ENCODE measurements at regions not wholly inside any gene's neighbourhood (a gene's known extent, or its start where the extent isn't known, plus 50 kb on each side); places are given as distances from the start of the nearest gene placed in this dataset.
"Not testable (repeated sequence)": the region's sequence is repeated elsewhere in the genome, so short reads cannot be mapped to it uniquely, and the experiment has no call there.

GRCh38 chr13:44746690-44747089, 170.6 kb upstream of the TSC22D1 start:
- DNase-seq: no peak

- DNase-seq: no peak
Observed at GRCh38 chr13:44744880-44745633, 168.9 kb upstream of the TSC22D1 start.

DNA sequence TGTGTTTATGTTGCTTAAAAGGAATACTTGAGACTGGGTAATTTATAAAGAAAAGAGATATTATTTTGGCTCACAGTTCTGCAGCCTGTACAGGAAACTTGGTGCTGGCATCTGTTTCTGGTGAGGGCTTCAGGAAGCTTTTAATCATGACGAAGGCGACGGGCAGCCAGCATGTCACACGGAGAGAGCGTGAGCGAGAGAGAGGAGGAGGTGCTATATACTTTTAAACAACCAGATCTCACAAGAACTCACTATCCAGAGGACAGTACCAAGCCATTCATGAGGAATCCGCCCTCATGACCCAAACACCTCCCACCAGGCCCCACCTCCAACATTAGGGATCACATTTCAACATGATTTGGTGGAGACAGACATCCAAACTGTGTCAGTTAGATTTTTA, 163.4 kb upstream of the TSC22D1 start:
- DNase-seq: no peak

- no peak for DNase-seq
Observed at GRCh38 chr13:44739120-44739519, 163.0 kb upstream of the TSC22D1 start.

DNA sequence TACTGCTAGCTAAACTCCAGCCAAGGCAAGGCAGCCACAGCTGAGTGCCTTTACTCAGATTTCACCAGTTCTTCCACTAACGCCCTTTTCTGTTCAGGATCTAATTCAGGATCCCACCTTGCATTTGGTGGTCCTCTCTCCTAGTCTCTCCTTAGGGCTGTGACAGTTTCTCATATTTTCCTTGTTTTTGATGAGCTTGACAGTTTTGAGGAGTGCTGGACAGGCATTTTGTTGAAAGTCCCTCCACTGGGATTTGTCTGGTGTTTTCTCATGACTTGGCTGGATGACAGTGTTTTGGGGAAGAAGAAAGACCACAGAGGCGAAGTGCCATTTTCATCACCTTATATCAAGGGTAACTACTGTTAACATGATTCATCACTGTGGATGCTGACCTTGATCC, 162.3 kb upstream of the TSC22D1 start:
- no peak for DNase-seq

DNA sequence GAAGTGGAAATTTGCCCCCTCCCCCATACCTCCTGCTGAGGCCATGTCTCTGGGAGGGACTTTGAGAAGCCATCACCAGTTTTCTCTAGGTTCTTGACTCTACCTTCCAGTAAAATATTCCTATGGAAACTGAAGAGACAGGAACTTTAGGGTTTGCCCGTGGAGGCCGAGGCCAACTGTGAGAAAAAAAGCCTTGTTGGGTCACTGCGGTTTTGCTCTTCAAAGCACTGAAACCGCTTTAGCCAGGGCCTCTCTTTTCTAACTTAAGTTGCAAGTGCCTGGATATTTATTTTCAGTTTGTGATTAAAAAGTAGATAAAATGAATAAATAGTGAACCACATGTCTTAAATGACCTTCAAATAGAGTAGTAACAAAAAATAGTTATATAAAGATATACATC, 159.7 kb upstream of the TSC22D1 start:
- no peak for DNase-seq

- no peak for DNase-seq
Observed at GRCh38 chr13:44734201-44734707, 158.1 kb upstream of the TSC22D1 start.

DNA sequence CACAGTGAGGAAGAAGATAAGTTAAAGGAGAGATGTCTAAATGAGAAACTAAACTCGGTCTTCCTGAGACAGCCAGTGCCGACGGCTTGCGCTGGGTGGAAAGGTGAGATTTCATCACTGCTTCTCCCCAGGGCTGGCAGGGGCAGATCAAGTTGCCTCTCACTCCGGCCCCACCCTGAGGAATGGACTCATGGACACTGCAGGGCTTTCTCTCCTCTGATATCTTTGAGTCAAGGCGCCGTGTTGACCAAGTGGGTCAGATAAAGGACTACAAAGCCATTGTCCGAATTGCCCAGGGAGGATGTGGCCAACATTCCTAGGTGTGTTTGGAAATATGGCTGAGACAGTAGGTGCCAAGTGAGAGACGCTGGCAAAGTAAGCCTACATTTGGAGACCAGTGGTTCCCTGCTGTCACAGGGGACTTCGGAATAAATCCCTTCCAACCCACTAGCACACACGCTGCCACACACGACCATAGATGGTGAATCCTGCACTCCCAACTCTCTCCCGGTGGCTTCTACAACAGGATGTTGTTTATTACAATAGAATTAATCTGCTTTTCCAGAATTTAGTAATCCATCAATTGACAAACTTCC, 156.5 kb upstream of the TSC22D1 start:
- DNase-seq: no peak

DNA sequence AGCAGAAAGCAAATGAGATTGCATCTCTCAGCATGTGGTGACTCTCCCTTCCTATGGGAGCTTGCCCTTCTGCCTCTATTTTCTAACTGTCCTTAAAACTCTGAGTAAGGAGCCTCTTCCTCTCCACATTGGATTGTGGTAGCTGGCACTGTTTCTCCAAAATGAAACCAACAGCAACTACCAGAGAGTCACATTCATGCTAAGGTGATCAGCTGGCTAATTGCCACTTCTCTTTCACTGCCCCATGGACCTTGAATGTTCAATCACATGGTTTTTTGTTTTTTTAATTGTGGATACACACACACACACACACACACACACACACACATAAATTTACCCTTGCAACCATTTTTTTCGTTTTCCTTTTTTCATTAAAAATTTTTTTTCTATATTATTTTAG, 154.7 kb upstream of the TSC22D1 start:
- DNase-seq: no peak

DNA sequence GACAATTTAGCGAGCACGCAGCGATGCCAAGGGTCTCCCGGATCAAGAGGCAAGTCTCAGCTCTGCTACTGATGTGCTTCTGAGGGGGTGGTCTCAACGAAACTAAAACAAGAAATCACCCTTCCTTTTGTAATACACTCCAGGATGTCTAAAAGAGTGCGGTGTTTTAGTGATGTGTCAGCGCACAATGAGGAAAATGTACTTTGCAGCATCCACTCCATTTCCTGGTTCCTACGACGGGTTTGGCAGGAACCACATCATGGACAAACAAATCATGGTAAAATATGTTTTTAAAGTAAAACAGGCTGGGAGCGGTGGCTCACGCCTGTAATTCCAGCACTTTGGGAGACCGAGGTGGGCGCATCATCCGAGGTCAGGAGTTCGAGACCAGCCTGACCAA, 154.0 kb upstream of the TSC22D1 start:
- no peak for DNase-seq

DNA sequence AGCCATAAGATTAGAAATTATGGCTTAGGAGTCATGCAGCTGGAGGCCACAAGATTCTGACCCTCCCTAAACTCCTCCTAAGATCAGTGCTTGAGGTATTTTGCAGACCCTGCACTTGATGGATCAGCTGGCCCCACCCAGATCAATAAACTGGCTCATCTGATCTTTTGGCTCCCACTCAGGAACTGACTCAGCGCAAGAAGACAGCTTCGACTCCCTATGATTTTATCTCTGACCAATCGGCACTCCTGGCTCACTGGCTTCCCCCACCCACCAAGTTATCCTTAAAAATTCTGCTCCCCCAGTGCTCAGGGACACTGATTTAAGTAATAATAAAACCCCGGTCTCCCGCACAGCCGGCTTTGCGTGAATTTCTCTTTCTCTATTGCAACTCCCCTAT, 151.5 kb upstream of the TSC22D1 start:
- DNase-seq: not testable (repeated sequence)

DNA sequence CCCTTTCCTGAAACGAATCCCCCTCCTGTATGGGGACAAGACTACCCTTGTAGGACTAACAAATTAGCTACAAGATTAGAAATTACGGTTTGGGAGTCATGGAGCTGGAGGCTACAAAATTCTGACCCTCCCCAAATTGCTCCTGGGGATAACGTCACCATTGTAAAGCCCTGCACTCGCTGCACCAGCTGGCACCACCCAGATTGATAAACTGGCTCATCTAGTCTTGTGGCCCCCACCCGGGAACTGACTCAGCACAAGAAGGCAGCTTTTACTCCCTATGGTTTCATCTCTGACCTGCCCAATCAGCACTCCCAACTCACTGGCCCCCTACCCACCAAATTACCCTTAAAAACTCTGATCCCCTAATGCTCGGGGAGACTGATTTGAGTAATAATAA, 150.6 kb upstream of the TSC22D1 start:
- DNase-seq: no peak

- DNase-seq: no peak
Observed at GRCh38 chr13:44726214-44726613, 150.1 kb upstream of the TSC22D1 start.

GRCh38 chr13:44719857-44720671, 143.9 kb upstream of the TSC22D1 start:
- DNase-seq: no peak

GRCh38 chr13:44718467-44718866, 142.3 kb upstream of the TSC22D1 start:
- DNase-seq: no peak

DNA sequence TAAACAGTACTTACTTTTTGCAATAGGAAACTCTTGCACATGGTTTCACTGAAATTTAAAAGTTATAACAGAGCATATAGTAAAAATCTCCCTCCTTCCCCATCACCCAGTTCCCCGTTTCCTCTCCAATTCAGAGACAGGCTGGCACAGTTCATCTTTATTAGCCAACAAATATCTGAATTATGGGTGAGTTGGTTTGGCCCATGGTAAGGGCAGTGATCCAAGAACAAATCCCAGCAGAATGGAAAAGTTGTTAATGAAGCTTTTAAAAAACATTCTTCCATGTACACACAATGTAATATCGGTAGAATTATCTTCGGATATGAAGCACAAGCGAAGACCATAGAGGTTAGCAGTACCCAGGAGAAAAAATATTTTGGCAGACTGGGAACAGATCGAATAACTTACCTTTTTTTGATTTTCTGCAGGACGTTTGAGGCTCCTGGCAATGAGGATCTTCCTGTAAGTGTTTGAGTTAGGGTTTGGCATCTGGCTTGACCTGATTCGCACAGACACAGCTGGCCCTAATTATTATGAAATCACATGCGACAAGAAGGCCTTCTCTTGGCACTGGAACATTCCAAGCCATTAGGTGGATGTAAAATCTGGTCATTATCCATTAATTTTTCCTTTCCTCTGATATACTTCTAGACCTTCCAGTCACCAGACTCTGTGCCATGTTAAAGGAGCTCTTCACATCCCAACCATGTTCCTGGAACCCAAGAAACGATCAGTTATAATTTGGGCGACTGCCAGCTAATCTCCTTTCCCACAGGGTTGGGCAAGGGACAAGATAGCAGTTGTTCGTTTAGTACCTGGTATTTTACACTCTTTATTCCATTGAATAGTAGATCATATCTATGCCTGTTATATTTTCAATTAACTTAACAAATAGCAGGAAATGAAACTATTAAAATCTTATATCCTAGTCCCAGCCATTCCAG, 139.4 kb upstream of the TSC22D1 start:
- DNase-seq: no peak

GRCh38 chr13:44713788-44714469, 137.8 kb upstream of the TSC22D1 start:
- no peak for DNase-seq

GRCh38 chr13:44711706-44712105, 135.6 kb upstream of the TSC22D1 start:
- no peak for DNase-seq

- no peak for DNase-seq
Observed at GRCh38 chr13:44710576-44710975, 134.4 kb upstream of the TSC22D1 start.

GRCh38 chr13:44704811-44705210, 128.7 kb upstream of the TSC22D1 start:
- DNase-seq: not testable (repeated sequence)

DNA sequence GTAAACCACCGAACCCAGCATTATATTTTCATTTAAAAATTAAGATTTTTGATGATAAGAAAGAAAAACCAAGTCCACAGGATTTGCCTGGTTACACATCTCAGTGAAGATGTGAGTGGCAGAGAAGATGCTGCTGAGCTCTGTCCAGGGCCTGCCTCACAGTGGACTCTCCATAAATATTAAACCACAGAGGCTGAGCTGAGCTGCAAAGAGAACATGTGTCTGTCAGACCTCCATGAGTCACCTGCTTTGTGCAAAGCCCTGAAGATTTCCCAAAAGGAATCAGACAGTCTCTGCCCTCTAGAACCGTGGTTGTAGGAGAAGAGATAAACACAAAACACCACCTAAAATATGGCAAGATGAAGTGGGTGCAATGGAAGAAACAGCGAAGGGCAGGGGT, 127.2 kb upstream of the TSC22D1 start:
- DNase-seq: no peak

DNA sequence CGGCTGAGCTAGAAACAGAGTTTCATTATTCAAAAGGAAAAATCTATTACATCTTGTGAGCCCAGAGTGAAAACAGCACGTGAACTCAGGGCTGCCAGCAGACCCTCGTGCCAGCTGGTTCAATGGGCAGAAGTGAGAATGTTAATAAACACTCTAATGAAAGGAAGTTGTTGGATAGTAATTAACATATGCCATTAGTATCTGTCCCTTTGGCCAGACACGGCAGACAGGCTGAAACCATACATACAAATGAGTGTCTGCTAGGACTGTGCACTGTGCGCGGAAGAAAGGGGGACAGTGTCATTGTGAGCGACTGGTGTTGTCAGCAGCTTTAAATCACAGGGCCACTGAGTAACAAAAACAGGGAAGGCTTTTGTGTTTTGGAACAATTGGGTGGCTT, 121.9 kb upstream of the TSC22D1 start:
- DNase-seq: no peak

Data from activated CD8-positive, alpha-beta memory T cell treated with anti-CD3 and anti-CD28 coated beads for 24 hours (primary cell).